ENCODE measurements at regions not wholly inside any gene's neighbourhood (a gene's known extent, or its start where the extent isn't known, plus 50 kb on each side); places are given as distances from the start of the nearest gene placed in this dataset.

- Histone ChIP-seq H3F3A (ENCODE audit: low read depth) (no peaks in the 10 kb centered on the region), H3K4me1 (ENCODE audit: insufficient read depth, low read length, poor library complexity, severe bottlenecking) (no peaks in the 10 kb centered on the region), H3K4me3 (ENCODE audit: low read length, poor library complexity, severe bottlenecking) (no peak overlapping the region), H3K27me3 (ENCODE audit: insufficient read depth, low read length, poor library complexity, severe bottlenecking) (no peaks in the 10 kb centered on the region), H3K9me3 (ENCODE audit: insufficient read depth, low read depth, low read length) (no peaks in the 10 kb centered on the region), H3K4me2 (ENCODE audit: low read depth, low read length, poor library complexity, severe bottlenecking) (no peak overlapping the region), H4K20me1 (ENCODE audit: insufficient read depth, low read length, poor library complexity, severe bottlenecking) (no peaks in the 10 kb centered on the region), H3K9ac (ENCODE audit: low read depth, low read length, poor library complexity, severe bottlenecking) (no peak overlapping the region), H3K36me3 (ENCODE audit: insufficient read depth, low read length) (no peaks in the 10 kb centered on the region), H3K79me2 (ENCODE audit: insufficient read depth, low read length) (no peaks in the 10 kb centered on the region), H3K9me2 (replicated peaks; ENCODE audit: low read depth, low read length) (no peaks in the 10 kb centered on the region), H2AFZ (ENCODE audit: low read length) (peak overlapping the region; percentile 58)
- TF ChIP-seq CTCF (conservative IDR thresholded peaks at IDR 0.05; ENCODE audit: low read length) = peak; percentile 68
- no peak for TF ChIP-seq EZH2phosphoT487 (IDR thresholded peaks at IDR 0.05; ENCODE audit: borderline replicate concordance)
Measured at GRCh38 chr17:70622368-70623260, 453.3 kb downstream of the KCNJ2 start.

GRCh38 chr17:70624211-70624610, 454.9 kb downstream of the KCNJ2 start:
- Histone ChIP-seq H3F3A (ENCODE audit: low read depth) (no peaks in the 10 kb centered on the region), H3K9ac (ENCODE audit: low read depth, low read length, poor library complexity, severe bottlenecking) (no peak overlapping the region), H3K27me3 (ENCODE audit: insufficient read depth, low read length, poor library complexity, severe bottlenecking) (no peaks in the 10 kb centered on the region), H3K79me2 (ENCODE audit: insufficient read depth, low read length) (no peaks in the 10 kb centered on the region), H3K9me2 (replicated peaks; ENCODE audit: low read depth, low read length) (no peaks in the 10 kb centered on the region), H3K4me3 (ENCODE audit: low read length, poor library complexity, severe bottlenecking) (no peak overlapping the region), H2AFZ (ENCODE audit: low read length) (no peak overlapping the region), H3K4me2 (ENCODE audit: low read depth, low read length, poor library complexity, severe bottlenecking) (no peak overlapping the region), H3K9me3 (ENCODE audit: insufficient read depth, low read depth, low read length) (no peaks in the 10 kb centered on the region), H4K20me1 (ENCODE audit: insufficient read depth, low read length, poor library complexity, severe bottlenecking) (no peaks in the 10 kb centered on the region), H3K4me1 (ENCODE audit: insufficient read depth, low read length, poor library complexity, severe bottlenecking) (no peaks in the 10 kb centered on the region), H3K36me3 (ENCODE audit: insufficient read depth, low read length) (no peaks in the 10 kb centered on the region)
- TF ChIP-seq EZH2phosphoT487 (IDR thresholded peaks at IDR 0.05; ENCODE audit: borderline replicate concordance) = no peak
- TF ChIP-seq CTCF (conservative IDR thresholded peaks at IDR 0.05; ENCODE audit: low read length) = no peak

- no peak overlapping the region for H3K9ac ChIP-seq (ENCODE audit: low read depth, low read length, poor library complexity, severe bottlenecking)
- H3K27me3 ChIP-seq (ENCODE audit: insufficient read depth, low read length, poor library complexity, severe bottlenecking) = no peaks in the 10 kb centered on the region
- H4K20me1 ChIP-seq (ENCODE audit: insufficient read depth, low read length, poor library complexity, severe bottlenecking) = no peaks in the 10 kb centered on the region
- H2AFZ ChIP-seq (ENCODE audit: low read length) = no peak overlapping the region
- H3K4me3 ChIP-seq (ENCODE audit: low read length, poor library complexity, severe bottlenecking) = no peak overlapping the region
- H3K9me2 ChIP-seq (replicated peaks; ENCODE audit: low read depth, low read length) = no peaks in the 10 kb centered on the region
- no peaks in the 10 kb centered on the region for H3K36me3 ChIP-seq (ENCODE audit: insufficient read depth, low read length)
- TF ChIP-seq CTCF (conservative IDR thresholded peaks at IDR 0.05; ENCODE audit: low read length) = peak; percentile 26; the same call in 1 of the 2 replicates
- TF ChIP-seq EZH2phosphoT487 (IDR thresholded peaks at IDR 0.05; ENCODE audit: borderline replicate concordance) = no peak
- H3F3A ChIP-seq (ENCODE audit: low read depth) = no peaks in the 10 kb centered on the region
- no peak overlapping the region for H3K4me2 ChIP-seq (ENCODE audit: low read depth, low read length, poor library complexity, severe bottlenecking)
- no peaks in the 10 kb centered on the region for H3K79me2 ChIP-seq (ENCODE audit: insufficient read depth, low read length)
- no peaks in the 10 kb centered on the region for H3K4me1 ChIP-seq (ENCODE audit: insufficient read depth, low read length, poor library complexity, severe bottlenecking)
- H3K9me3 ChIP-seq (ENCODE audit: insufficient read depth, low read depth, low read length) = no peaks in the 10 kb centered on the region
Measured at GRCh38 chr17:70629902-70630301, 460.6 kb downstream of the KCNJ2 start.

Measured in Loucy (cell line).